HUES48 (cell line): ENCODE measurements at regions not wholly inside any gene's neighbourhood (a gene's known extent, or its start where the extent isn't known, plus 50 kb on each side); places are given as distances from the start of the nearest gene placed in this dataset.

ENCODE experiments used
- H3K27ac ChIP-seq: one replicate; pipeline ENCODE4 v1.7.0; 2013; ENCODE audit warnings: low read depth, low read length, inconsistent platforms
- H3K27me3 ChIP-seq: 2 replicates; pipeline ENCODE4 v1.6.1; 2013; ENCODE audit warnings: mild to moderate bottlenecking, low read length; ENCODE audit not compliant: control insufficient read depth, insufficient read depth
- H3K36me3 ChIP-seq: 2 replicates; pipeline ENCODE4 v1.6.1; 2013; ENCODE audit warnings: low read length; ENCODE audit not compliant: control insufficient read depth, insufficient read depth
- H3K4me1 ChIP-seq: 2 replicates; pipeline ENCODE4 v1.6.1; 2013; ENCODE audit warnings: mild to moderate bottlenecking, low read length; ENCODE audit not compliant: control insufficient read depth, insufficient read depth
- H3K4me3 ChIP-seq: 2 replicates; pipeline ENCODE4 v1.5.1; 2013; ENCODE audit warnings: mild to moderate bottlenecking, low read depth, low read length
- H3K9ac ChIP-seq: 2 replicates; pipeline ENCODE4 v1.6.1; 2013; ENCODE audit warnings: mild to moderate bottlenecking, low read depth, low read length, moderate library complexity
- H3K9me3 ChIP-seq: 2 replicates; pipeline ENCODE4 v1.6.1; 2013; ENCODE audit warnings: low read length; ENCODE audit not compliant: control insufficient read depth, insufficient read depth

GRCh38 chr15:96415513-96416217 lies 85.2 kb downstream of the NR2F2 start:
- no peaks in the 10 kb centered on the region for H3K36me3 ChIP-seq
- H3K9me3 ChIP-seq = no peaks in the 10 kb centered on the region
- peaks cover 22% of the 10 kb centered on the region for H3K4me1 ChIP-seq
- no peak overlapping the region for H3K9ac ChIP-seq
- 0 out of 2 replicates have a peak overlapping the region, but pooled peaks have one; percentile 38 for H3K4me3 ChIP-seq
- H3K27me3 ChIP-seq = peaks cover 100% of the 10 kb centered on the region
- H3K27ac ChIP-seq = no peak overlapping the region

DNA sequence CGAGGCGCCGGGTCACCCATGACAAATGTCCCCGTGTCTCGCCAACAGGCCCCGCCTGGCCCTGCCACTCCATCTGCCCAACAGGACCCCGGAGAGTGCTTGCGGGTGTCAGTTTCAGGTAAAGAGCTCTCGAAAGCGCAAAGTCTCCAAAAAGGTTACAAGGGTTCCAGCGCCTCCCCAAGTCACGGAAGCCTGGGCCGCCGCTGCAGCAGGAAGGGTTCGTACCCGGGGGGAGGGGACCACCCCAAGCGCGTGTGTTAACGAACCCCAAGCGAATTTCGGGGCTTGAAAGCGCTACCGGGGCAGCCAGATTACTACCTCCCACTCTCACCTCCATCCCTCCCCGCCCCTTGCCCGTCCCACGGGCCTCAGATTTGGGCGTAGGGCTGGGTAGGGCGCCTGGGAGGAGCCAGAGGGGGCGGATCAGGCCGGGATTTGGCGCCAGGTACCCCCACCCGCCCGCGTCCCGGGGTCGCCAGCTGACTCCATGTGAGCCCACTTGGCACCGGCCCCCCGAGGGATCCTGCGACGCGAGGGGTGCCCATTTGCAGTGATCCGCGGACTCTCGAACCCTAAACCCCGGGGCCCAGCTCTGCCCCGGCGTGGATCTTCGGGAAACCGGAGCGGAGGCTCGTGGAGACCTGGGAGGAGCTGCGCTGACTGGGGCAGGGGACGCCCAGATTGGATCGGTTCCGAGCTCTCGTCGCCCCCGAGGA lies 85.9 kb downstream of the NR2F2 start:
- Histone ChIP-seq H3K36me3 (no peaks in the 10 kb centered on the region), H3K27ac (no peak overlapping the region), H3K9me3 (no peaks in the 10 kb centered on the region), H3K27me3 (peaks cover 100% of the 10 kb centered on the region), H3K4me1 (peaks cover 29% of the 10 kb centered on the region), H3K9ac (no peak overlapping the region), H3K4me3 (peak overlapping the region; percentile 38; the same call in 1 of the 2 replicates)

DNA sequence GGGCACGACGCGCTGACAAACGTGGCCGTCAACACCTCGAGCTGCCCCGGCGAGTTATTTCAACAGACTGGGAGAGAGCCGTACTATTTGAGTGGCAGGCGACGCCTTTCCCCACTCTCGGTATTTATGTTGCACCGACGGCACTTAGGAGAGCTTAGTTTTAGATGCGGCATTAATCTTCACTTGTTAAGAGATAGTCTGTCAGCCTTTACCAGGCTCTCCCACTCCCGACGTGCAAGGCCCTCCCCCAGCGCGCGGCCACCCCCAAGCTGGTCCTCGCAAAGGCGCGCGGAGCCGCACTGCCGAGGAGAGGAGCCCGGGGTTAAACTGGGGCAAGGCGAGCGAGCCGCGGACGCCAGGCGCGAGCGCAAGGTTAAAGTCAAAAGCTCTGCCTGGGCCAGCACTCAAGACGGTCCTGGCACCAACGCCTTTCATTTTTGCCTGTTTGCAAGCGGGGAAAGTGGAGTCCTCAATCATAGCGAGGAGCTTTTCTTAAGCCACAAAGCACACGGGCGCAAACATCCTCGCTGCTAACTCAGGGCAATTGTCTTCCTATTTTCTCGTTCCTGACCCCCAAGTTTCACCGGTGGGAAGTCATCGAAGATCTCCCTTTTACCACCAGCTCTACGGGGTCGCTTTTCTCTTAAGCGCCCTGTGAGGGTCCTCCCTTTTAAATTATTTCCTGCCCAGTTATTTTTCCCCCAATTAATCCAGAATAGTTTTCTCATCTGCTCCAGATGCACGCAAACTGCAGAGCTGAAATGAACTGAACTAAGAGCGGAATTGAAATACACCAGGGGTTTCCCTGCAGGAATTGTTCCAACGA lies 86.6 kb downstream of the NR2F2 start:
- peaks cover 33% of the 10 kb centered on the region for H3K4me1 ChIP-seq
- no peaks in the 10 kb centered on the region for H3K36me3 ChIP-seq
- no peak overlapping the region for H3K9ac ChIP-seq
- peaks cover 100% of the 10 kb centered on the region for H3K27me3 ChIP-seq
- peak overlapping the region; percentile 38; the same call in 1 of the 2 replicates for H3K4me3 ChIP-seq
- no peaks in the 10 kb centered on the region for H3K9me3 ChIP-seq
- H3K27ac ChIP-seq = no peak overlapping the region

- peaks cover 33% of the 10 kb centered on the region for H3K4me1 ChIP-seq
- no peak overlapping the region for H3K9ac ChIP-seq
- no peaks in the 10 kb centered on the region for H3K9me3 ChIP-seq
- no peak overlapping the region for H3K4me3 ChIP-seq
- peaks cover 100% of the 10 kb centered on the region for H3K27me3 ChIP-seq
- H3K27ac ChIP-seq = no peak overlapping the region
- H3K36me3 ChIP-seq = no peaks in the 10 kb centered on the region
These were observed 87.2 kb downstream of the NR2F2 start for GRCh38 chr15:96417760-96418130.

DNA sequence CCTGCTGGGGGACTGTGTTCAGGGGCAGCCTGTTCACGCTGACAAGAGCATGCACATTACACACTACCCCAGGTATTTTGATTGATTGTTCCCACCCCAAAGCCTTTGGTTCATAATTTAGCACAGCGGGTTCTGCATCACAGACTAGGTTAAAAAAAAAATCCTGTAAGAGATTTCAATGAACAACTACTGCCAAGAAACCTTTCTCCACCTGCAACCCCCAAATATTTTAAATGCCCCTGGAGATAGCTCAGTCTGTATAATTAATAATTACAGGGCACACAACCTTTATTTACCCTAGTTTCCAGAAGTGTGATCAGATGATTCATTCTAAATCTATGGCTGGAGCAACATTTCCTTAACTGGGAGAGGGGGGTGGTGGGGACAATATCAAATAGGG lies 87.6 kb downstream of the NR2F2 start:
- H3K4me1 ChIP-seq = peaks cover 33% of the 10 kb centered on the region
- H3K9ac ChIP-seq = no peak overlapping the region
- H3K4me3 ChIP-seq = no peak overlapping the region
- H3K27ac ChIP-seq = no peak overlapping the region
- no peaks in the 10 kb centered on the region for H3K36me3 ChIP-seq
- peaks cover 99% of the 10 kb centered on the region for H3K27me3 ChIP-seq
- no peaks in the 10 kb centered on the region for H3K9me3 ChIP-seq

GRCh38 chr15:96421178-96421601 lies 90.7 kb downstream of the NR2F2 start:
- H3K36me3 ChIP-seq = no peaks in the 10 kb centered on the region
- H3K4me3 ChIP-seq = peak overlapping the region; percentile 51
- H3K9ac ChIP-seq = no peak overlapping the region
- no peak overlapping the region for H3K27ac ChIP-seq
- peaks cover 71% of the 10 kb centered on the region for H3K27me3 ChIP-seq
- H3K9me3 ChIP-seq = no peaks in the 10 kb centered on the region
- peaks cover 31% of the 10 kb centered on the region for H3K4me1 ChIP-seq

DNA sequence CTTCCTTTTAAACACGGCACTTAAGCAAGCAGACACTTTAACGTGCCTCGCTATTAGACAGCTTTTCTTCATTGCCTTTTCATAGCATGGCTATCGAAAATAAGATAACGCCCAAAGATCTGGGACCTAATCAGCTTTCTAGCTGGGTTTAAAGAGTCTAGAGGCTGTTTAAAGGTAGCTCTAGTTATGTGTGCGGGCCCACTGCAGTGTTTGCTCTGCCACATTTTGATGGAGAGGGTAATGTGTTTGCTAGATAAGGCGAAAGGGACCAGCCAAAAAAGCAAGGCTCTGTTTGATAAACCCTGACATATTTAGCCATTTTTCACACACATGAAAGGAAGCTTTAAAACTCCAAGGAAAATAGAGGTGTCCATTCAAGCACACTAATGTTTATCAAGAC lies 91.6 kb downstream of the NR2F2 start:
- H3K27me3 ChIP-seq = peaks cover 62% of the 10 kb centered on the region
- no peaks in the 10 kb centered on the region for H3K9me3 ChIP-seq
- H3K27ac ChIP-seq = no peak overlapping the region
- no peak overlapping the region for H3K9ac ChIP-seq
- no peaks in the 10 kb centered on the region for H3K36me3 ChIP-seq
- no peak overlapping the region for H3K4me3 ChIP-seq
- peaks cover 31% of the 10 kb centered on the region for H3K4me1 ChIP-seq

GRCh38 chr15:96424674-96425073 lies 94.2 kb downstream of the NR2F2 start:
- peaks cover 37% of the 10 kb centered on the region for H3K27me3 ChIP-seq
- no peaks in the 10 kb centered on the region for H3K36me3 ChIP-seq
- peaks cover 15% of the 10 kb centered on the region for H3K4me1 ChIP-seq
- no peak overlapping the region for H3K4me3 ChIP-seq
- no peak overlapping the region for H3K9ac ChIP-seq
- no peak overlapping the region for H3K27ac ChIP-seq
- no peaks in the 10 kb centered on the region for H3K9me3 ChIP-seq

GRCh38 chr15:96428742-96429141 lies 98.2 kb downstream of the NR2F2 start:
- H3K27ac ChIP-seq = no peak overlapping the region
- no peaks in the 10 kb centered on the region for H3K9me3 ChIP-seq
- H3K9ac ChIP-seq = no peak overlapping the region
- no peak overlapping the region for H3K4me3 ChIP-seq
- peaks cover 2% of the 10 kb centered on the region; the same call in 1 of the 2 replicates for H3K27me3 ChIP-seq
- H3K4me1 ChIP-seq = peaks cover 5% of the 10 kb centered on the region; the same call in 1 of the 2 replicates
- H3K36me3 ChIP-seq = no peaks in the 10 kb centered on the region

GRCh38 chr15:96431786-96432185 lies 101.3 kb downstream of the NR2F2 start:
- Histone ChIP-seq H3K27ac (no peak overlapping the region), H3K9me3 (no peaks in the 10 kb centered on the region), H3K4me3 (no peak overlapping the region), H3K36me3 (no peaks in the 10 kb centered on the region), H3K27me3 (no peaks in the 10 kb centered on the region), H3K9ac (no peak overlapping the region), H3K4me1 (peaks cover 5% of the 10 kb centered on the region; the same call in 1 of the 2 replicates)
